ENCODE measurements at regions not wholly inside any gene's neighbourhood (a gene's known extent, or its start where the extent isn't known, plus 50 kb on each side); places are given as distances from the start of the nearest gene placed in this dataset.

DNA sequence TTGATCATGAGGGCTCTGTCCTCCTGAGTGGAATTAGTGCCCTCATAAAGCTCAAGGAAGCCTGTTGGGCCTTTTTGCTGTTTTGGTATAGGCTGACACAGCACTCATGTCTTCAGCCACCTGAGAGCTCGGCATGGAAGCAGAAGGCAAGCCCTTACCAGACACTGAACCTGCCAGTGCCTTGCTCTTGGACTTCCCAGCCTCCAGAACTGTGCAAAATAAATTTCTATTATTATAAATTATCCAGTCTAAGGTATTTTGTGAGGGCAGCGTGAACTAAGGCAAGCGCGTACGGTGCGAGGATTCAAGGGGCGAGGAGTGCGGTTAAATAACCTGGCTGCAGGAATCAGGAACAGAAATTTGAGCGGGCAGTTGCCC, 281.5 kb upstream of the LYZL1 start:
- TF ChIP-seq POLR2A (IDR thresholded peaks at IDR 0.05; ENCODE audit: low read depth) (no peak), POLR2AphosphoS5 (IDR thresholded peaks at IDR 0.05) (no peak), EP300 (IDR thresholded peaks at IDR 0.05) (no peak)
- TF ChIP-seq, protein P1, sequence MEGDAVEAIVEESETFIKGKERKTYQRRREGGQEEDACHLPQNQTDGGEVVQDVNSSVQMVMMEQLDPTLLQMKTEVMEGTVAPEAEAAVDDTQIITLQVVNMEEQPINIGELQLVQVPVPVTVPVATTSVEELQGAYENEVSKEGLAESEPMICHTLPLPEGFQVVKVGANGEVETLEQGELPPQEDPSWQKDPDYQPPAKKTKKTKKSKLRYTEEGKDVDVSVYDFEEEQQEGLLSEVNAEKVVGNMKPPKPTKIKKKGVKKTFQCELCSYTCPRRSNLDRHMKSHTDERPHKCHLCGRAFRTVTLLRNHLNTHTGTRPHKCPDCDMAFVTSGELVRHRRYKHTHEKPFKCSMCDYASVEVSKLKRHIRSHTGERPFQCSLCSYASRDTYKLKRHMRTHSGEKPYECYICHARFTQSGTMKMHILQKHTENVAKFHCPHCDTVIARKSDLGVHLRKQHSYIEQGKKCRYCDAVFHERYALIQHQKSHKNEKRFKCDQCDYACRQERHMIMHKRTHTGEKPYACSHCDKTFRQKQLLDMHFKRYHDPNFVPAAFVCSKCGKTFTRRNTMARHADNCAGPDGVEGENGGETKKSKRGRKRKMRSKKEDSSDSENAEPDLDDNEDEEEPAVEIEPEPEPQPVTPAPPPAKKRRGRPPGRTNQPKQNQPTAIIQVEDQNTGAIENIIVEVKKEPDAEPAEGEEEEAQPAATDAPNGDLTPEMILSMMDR (IDR thresholded peaks at IDR 0.05) = no peak
- Histone ChIP-seq H3K4me1 (no peaks in the 10 kb centered on the region), H3K36me3 (no peaks in the 10 kb centered on the region), H3K9me3 (no peaks in the 10 kb centered on the region), H3K27me3 (no peaks in the 10 kb centered on the region), H3K4me3 (no peak overlapping the region), H3K27ac (replicated peaks in 1 of 4) (no peak overlapping the region)
- intact Hi-C loops (cut with DNase I) = no loop called here
- whole genome bisulfite sequencing = 89% methylated on average over 9 of the region's 9 CpGs
- no peak for DNase-seq (ENCODE audit: extremely low spot score)

DNA sequence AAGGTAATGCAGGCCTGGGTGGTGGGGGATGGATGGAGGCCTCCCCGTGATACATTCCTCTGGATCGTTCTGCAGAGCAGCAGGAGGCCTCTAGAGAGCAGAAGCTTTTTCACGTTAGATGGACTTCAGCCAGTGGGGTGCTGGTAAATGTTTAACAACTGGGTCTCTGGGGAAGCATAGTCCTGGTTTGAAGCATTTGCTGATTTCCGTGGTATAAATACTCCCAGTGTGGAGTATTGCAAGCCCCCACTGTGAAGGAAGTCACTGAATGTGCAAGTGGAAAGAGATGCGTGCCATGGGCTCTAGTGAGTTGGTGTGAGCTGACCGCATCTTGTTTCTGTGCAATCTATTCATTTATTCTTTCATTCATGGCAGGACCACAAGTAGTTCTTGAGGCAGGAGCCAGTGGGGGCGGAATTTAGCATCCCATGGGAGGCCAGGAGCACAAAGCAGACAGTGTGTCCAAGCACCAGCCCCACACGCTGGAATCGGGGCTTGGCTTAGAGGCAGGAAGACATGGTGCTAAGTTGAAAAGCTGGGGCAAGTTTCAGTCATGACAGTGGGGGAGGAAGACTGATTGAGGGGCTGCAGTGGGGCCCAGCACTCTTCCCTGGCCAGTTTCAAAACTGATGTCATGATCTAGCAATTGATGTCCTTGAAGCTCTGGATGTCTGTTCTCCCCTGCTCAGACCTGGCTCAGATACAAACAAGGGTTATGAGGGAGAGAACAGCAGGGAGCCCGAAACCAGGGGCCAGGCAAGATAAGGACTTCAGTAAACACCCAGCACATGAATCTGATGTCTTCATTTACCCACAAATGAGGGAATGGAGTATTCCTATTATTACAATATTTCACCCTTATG, 280.9 kb upstream of the LYZL1 start:
- no peak for DNase-seq (ENCODE audit: extremely low spot score)

DNA sequence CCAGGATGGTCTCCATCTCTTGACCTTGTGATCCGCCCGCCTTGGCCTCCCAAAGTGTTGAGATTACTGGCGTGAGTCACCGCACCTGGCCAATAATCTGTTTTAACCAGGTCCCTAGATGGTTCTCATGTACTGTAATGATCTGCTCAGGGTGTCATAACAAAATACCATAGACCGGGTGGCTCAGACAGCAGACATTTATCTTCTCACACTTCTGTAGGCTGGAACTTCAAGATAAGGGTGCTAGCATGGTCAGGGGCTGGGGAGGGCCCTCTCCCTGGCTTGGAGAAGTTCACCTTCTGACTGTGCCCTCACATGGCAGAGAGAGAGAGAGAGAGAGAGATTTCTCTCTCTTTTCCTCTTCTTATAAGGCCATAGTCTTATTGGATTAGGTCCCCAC, 279.4 kb upstream of the LYZL1 start:
- intact Hi-C loops (cut with DNase I) = no loop called here
- no peaks in the 10 kb centered on the region for H3K9me3 ChIP-seq
- TF ChIP-seq POLR2A (IDR thresholded peaks at IDR 0.05; ENCODE audit: low read depth) = no peak
- TF ChIP-seq POLR2AphosphoS5 (IDR thresholded peaks at IDR 0.05) = no peak
- TF ChIP-seq, protein P1 (IDR thresholded peaks at IDR 0.05) = no peak
- TF ChIP-seq EP300 (IDR thresholded peaks at IDR 0.05) = no peak
- WGBS = 92% methylated on average over 5 of the region's 5 CpGs
- no peak overlapping the region for H3K27ac ChIP-seq (replicated peaks in 1 of 4)
- H3K36me3 ChIP-seq = no peaks in the 10 kb centered on the region
- no peaks in the 10 kb centered on the region for H3K27me3 ChIP-seq
- no peaks in the 10 kb centered on the region for H3K4me1 ChIP-seq
- no peak for DNase-seq (ENCODE audit: extremely low spot score)
- H3K4me3 ChIP-seq = no peak overlapping the region

More for the DNA sequence above, 280.9 kb upstream of the LYZL1 start:
- intact Hi-C loops (cut with DNase I) = no loop called here
- 74% methylated on average over 10 of the region's 10 CpGs for WGBS
- no peak for TF ChIP-seq EP300 (IDR thresholded peaks at IDR 0.05)
- no peak for TF ChIP-seq POLR2A (IDR thresholded peaks at IDR 0.05; ENCODE audit: low read depth)
- TF ChIP-seq, protein P1 (IDR thresholded peaks at IDR 0.05) = no peak
- no peak for TF ChIP-seq POLR2AphosphoS5 (IDR thresholded peaks at IDR 0.05)
- Histone ChIP-seq H3K36me3 (no peaks in the 10 kb centered on the region), H3K4me3 (no peak overlapping the region), H3K4me1 (no peaks in the 10 kb centered on the region), H3K27me3 (no peaks in the 10 kb centered on the region), H3K9me3 (no peaks in the 10 kb centered on the region), H3K27ac (replicated peaks in 1 of 4) (no peak overlapping the region)

DNA sequence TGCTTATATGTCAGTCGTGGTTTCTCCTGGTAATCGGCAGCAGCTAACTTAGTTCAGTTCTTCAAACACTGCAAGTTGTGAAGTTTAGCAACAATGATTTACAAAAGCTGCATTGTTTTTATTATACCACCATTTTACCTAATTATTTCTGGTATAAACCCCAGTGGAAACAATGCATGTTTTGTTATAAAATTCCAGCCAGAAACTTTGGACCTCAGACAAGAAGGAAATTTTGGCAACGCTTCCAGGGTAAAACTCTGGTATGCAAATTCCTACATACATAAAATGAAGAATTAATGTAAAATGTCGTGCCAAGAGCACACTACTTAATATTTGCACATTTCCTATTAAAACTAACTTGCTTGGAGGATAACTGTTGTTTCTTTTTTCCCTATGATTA, 277.4 kb upstream of the LYZL1 start:
- Histone ChIP-seq H3K4me1 (no peaks in the 10 kb centered on the region), H3K27ac (replicated peaks in 1 of 4) (no peak overlapping the region), H3K36me3 (no peaks in the 10 kb centered on the region), H3K9me3 (no peaks in the 10 kb centered on the region), H3K4me3 (no peak overlapping the region), H3K27me3 (peaks cover 0 to 7% (median 0%) of the 10 kb centered on the region in 4 donors)
- intact Hi-C loops (cut with DNase I) = no loop called here
- no peak for DNase-seq (ENCODE audit: extremely low spot score)
- TF ChIP-seq, protein P1 (IDR thresholded peaks at IDR 0.05) = no peak
- TF ChIP-seq EP300 (IDR thresholded peaks at IDR 0.05) (no peak), POLR2A (IDR thresholded peaks at IDR 0.05; ENCODE audit: low read depth) (no peak), POLR2AphosphoS5 (IDR thresholded peaks at IDR 0.05) (no peak)
- 51% methylated on average over 4 of the region's 4 CpGs for WGBS
